Calu3 (cell line): ENCODE measurements at regions not wholly inside any gene's neighbourhood (a gene's known extent, or its start where the extent isn't known, plus 50 kb on each side); places are given as distances from the start of the nearest gene placed in this dataset.

Experiments used
- BruUV-seq: library from RNA; stranded (reverse); fragments of 400-500 nt; replicated peaks from 2 replicates; lab custom pipeline; 2021; lab: Mats Ljungman, UMichigan
- CTCF ChIA-PET: fragments of 300-600 bp; sonication (Branson Sonifier 250); formaldehyde crosslinking; loops from one replicate; lab custom pipeline; 2022; ENCODE audit warnings: antibody characterized with exemption; lab: Charles Lee
- DNase-seq: peaks from one replicate; pipeline ENCODE4 v3.0.0; 2022
- H3K27ac Mint-ChIP-seq: one replicate; pipeline ENCODE4 v1.8.0; 2022; ENCODE audit warnings: mixed read lengths; ENCODE audit not compliant: unreplicated experiment
- H3K27me3 Mint-ChIP-seq: one replicate; pipeline ENCODE4 v1.8.0; 2022; ENCODE audit warnings: mixed read lengths; ENCODE audit not compliant: unreplicated experiment
- H3K36me3 Mint-ChIP-seq: one replicate; pipeline ENCODE4 v1.8.0; 2022; ENCODE audit warnings: mild to moderate bottlenecking, moderate library complexity, mixed read lengths; ENCODE audit not compliant: insufficient read depth, unreplicated experiment
- H3K4me1 Mint-ChIP-seq: one replicate; pipeline ENCODE4 v1.8.0; 2022; ENCODE audit warnings: mild to moderate bottlenecking, low read depth, mixed read lengths; ENCODE audit not compliant: unreplicated experiment
- H3K4me3 Mint-ChIP-seq: one replicate; pipeline ENCODE4 v1.8.0; 2022; ENCODE audit warnings: mild to moderate bottlenecking, low read depth, moderate library complexity, mixed read lengths; ENCODE audit not compliant: unreplicated experiment
- H3K9me3 Mint-ChIP-seq: one replicate; pipeline ENCODE4 v1.8.0; 2022; ENCODE audit warnings: low read depth, mixed read lengths; ENCODE audit not compliant: unreplicated experiment
- CTCF ChIP-seq: fragments of 200-600 bp; IDR thresholded peaks from one replicate; pipeline ENCODE4 v1.8.0; 2022; ENCODE audit warnings: antibody characterized with exemption; ENCODE audit not compliant: unreplicated experiment
- intact Hi-C: fragments of 100-400 bp; cut with micrococcal nuclease; formaldehyde crosslinking; loops from one replicate; pipeline ENCODE4 v1.10.0; 2022; ENCODE audit not compliant: unreplicated experiment

- DNase-seq, result no peak
- intact Hi-C loops, result no loop called here
- Mint-ChIP-seq H3K4me1 (no peaks in the 10 kb centered on the region), H3K36me3 (no peaks in the 10 kb centered on the region), H3K9me3 (no peaks in the 10 kb centered on the region), H3K27ac (no peak overlapping the region), H3K4me3 (no peak overlapping the region), H3K27me3 (no peaks in the 10 kb centered on the region)
- CTCF ChIA-PET, result no interaction called here
- BruUV-seq, result no TSS peak
- no peak for TF ChIP-seq CTCF
Observed at GRCh38 chr9:29575219-29575618, 2001.9 kb upstream of the C9orf72 start.

- BruUV-seq, result no TSS peak
- H3K36me3 Mint-ChIP-seq, result no peaks in the 10 kb centered on the region
- CTCF ChIA-PET, result no interaction called here
Observed at GRCh38 chr9:29588361-29588760, 2015.1 kb upstream of the C9orf72 start.

GRCh38 chr9:29609282-29609681 is 2036.0 kb upstream of the C9orf72 start:
- H3K36me3 Mint-ChIP-seq, result no peaks in the 10 kb centered on the region
- no peaks in the 10 kb centered on the region for H3K4me1 Mint-ChIP-seq
- no peak overlapping the region for H3K4me3 Mint-ChIP-seq
- no peaks in the 10 kb centered on the region for H3K27me3 Mint-ChIP-seq
- CTCF ChIA-PET, result no interaction called here
- no peak for DNase-seq
- no peak for TF ChIP-seq CTCF
- no peak overlapping the region for H3K27ac Mint-ChIP-seq
- intact Hi-C loops, result no loop called here
- no peaks in the 10 kb centered on the region for H3K9me3 Mint-ChIP-seq
- no TSS peak for BruUV-seq

More at GRCh38 chr9:29588361-29588760, 2015.1 kb upstream of the C9orf72 start:
- no peaks in the 10 kb centered on the region for H3K4me1 Mint-ChIP-seq
- no peak for DNase-seq
- H3K9me3 Mint-ChIP-seq, result peaks cover 4% of the 10 kb centered on the region
- no peak overlapping the region for H3K4me3 Mint-ChIP-seq
- H3K27me3 Mint-ChIP-seq, result no peaks in the 10 kb centered on the region
- no peak for TF ChIP-seq CTCF
- no peak overlapping the region for H3K27ac Mint-ChIP-seq
- intact Hi-C loops, result no loop called here

- Mint-ChIP-seq H3K4me3 (no peak overlapping the region), H3K27me3 (no peaks in the 10 kb centered on the region), H3K27ac (no peak overlapping the region), H3K36me3 (no peaks in the 10 kb centered on the region), H3K4me1 (no peaks in the 10 kb centered on the region), H3K9me3 (no peaks in the 10 kb centered on the region)
- no peak for TF ChIP-seq CTCF
- DNase-seq, result no peak
- CTCF ChIA-PET, result no interaction called here
- intact Hi-C loops, result no loop called here
- BruUV-seq, result no TSS peak
Observed at GRCh38 chr9:29613773-29614172, 2040.5 kb upstream of the C9orf72 start.
